Activated T-helper 1 cell treated with anti-CD3 and anti-CD28 coated beads, Interleukin-12 subunit alpha, Interleukin-12 subunit beta, Interleukin-2, Interleukin-4 antibody, amounts not matched to agents 30 ng/mL and 10 ng/mL and 1 ng/mL, durations not matched to agents 14 hours and 24 hours and 36 hours (primary cell): ENCODE measurements at regions not wholly inside any gene's neighbourhood (a gene's known extent, or its start where the extent isn't known, plus 50 kb on each side); places are given as distances from the start of the nearest gene placed in this dataset.
"Not testable (repeated sequence)": the region's sequence is repeated elsewhere in the genome, so short reads cannot be mapped to it uniquely, and the experiment has no call there.

Experiments used
- DNase-seq: peaks from one replicate; pipeline ENCODE4 v3.0.0; 2021; ENCODE audit warnings: low spot score
- H3K27ac Mint-ChIP-seq: one replicate; pipeline ENCODE4 v1.8.0; 2021; ENCODE audit warnings: mild to moderate bottlenecking, mixed read lengths
- H3K27me3 Mint-ChIP-seq: one replicate; pipeline ENCODE4 v1.8.0; 2022; ENCODE audit warnings: mild to moderate bottlenecking, moderate library complexity, mixed read lengths; ENCODE audit not compliant: insufficient read depth
- H3K36me3 Mint-ChIP-seq: one replicate; pipeline ENCODE4 v1.8.0; 2021; ENCODE audit warnings: low read depth, mixed read lengths
- H3K4me1 Mint-ChIP-seq: one replicate; pipeline ENCODE4 v1.8.0; 2021; ENCODE audit warnings: low read depth, mixed read lengths
- H3K4me3 Mint-ChIP-seq: one replicate; pipeline ENCODE4 v1.8.0; 2021; ENCODE audit warnings: mild to moderate bottlenecking, moderate library complexity, mixed read lengths
- H3K9me3 Mint-ChIP-seq: one replicate; pipeline ENCODE4 v1.8.0; 2021; ENCODE audit warnings: mixed read lengths
- intact Hi-C: fragments of 100-400 bp; cut with micrococcal nuclease; formaldehyde crosslinking; loops from one replicate; pipeline ENCODE4 v1.15.1; 2024

DNA sequence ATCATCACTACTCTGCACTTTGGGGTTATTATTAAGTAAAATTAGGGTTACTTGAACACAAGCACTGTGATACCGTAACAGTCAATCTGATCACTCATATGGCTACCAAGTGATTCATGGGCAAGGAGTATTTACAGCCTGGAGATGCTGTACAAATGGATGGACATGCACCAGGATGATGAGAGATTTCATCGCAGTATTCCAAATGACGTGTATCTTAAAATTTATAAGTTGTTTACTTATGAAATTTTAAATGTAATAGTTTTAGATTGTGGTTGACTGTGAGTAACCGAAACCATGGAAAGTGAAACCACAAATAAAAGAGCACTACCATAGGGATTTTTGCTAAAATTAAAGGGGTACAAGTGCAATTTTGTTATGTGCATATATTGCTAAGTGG lies 462.2 kb upstream of the PTGER4 start:
- intact Hi-C loops: no loop called here
- DNase-seq: no peak
- peaks cover 26% of the 10 kb centered on the region for H3K9me3 Mint-ChIP-seq
- H3K4me3 Mint-ChIP-seq: no peak overlapping the region
- peaks cover 54% of the 10 kb centered on the region for H3K4me1 Mint-ChIP-seq
- no peaks in the 10 kb centered on the region for H3K27me3 Mint-ChIP-seq
- H3K36me3 Mint-ChIP-seq: peaks cover 17% of the 10 kb centered on the region
- H3K27ac Mint-ChIP-seq: no peak overlapping the region

DNA sequence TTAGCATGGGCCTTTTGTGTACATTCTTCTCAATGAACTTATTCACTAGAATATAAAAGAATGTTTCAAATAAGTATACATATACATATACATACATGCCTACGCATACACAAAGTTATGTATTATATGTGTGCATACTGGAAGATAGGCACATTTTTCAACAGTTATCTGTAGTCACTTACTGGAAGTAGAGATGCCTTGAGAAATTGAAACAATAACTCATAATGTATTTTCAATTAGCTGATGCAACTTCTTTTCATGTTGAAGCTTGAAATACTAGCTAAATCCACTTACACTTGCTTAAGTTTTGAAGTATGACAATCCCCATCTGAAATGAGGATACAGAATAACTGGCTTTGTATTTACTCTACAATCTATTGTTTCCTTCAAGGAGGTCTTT lies 469.0 kb upstream of the PTGER4 start:
- intact Hi-C loops: no loop called here
- no peak for DNase-seq
- H3K27me3 Mint-ChIP-seq: no peaks in the 10 kb centered on the region
- peaks cover 30% of the 10 kb centered on the region for H3K9me3 Mint-ChIP-seq
- peaks cover 19% of the 10 kb centered on the region for H3K4me1 Mint-ChIP-seq
- no peak overlapping the region for H3K27ac Mint-ChIP-seq
- H3K4me3 Mint-ChIP-seq: no peak overlapping the region
- H3K36me3 Mint-ChIP-seq: peaks cover 3% of the 10 kb centered on the region

DNA sequence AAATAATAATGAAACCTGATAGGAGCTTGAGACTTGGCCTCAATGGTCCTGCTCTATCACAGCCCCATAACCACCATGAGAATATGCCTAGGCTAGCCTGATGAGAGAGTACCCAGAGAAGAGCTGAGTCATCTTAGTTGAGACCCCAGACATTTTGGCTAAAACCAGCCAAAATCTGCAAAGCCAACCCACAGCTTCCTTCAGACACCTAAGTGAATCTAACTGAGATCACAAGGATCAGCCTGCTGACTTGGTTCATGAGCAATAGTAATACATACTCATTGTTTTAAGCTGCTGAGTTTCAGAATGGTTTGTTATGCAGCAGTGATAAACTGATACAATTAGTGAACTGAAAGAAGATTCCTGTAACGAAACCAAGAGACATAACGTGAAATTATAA lies 473.7 kb upstream of the PTGER4 start:
- Mint-ChIP-seq H3K4me1 (peaks cover 12% of the 10 kb centered on the region), H3K9me3 (peaks cover 29% of the 10 kb centered on the region), H3K27me3 (no peaks in the 10 kb centered on the region), H3K4me3 (no peak overlapping the region), H3K27ac (no peak overlapping the region), H3K36me3 (peaks cover 3% of the 10 kb centered on the region)
- no peak for DNase-seq
- intact Hi-C loops: no loop called here

DNA sequence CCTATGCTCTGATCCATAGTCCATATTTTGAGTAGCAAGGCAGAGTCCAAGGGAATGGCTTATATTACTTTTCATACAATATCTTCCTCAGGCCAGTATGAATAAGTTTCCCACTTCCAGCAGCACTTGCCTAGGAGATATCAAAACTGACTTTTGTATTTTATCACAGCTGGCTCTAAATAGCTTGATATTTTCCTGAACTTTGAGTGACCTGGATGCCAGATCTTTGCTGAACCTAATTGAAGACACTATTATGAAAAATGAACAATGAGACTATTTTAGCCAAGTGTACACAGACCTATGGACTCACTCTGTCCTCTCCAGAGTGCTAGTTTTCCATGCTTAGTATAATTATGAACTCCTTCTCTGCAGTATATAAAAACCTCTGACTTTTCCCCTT lies 475.6 kb upstream of the PTGER4 start:
- Mint-ChIP-seq H3K36me3 (peaks cover 1% of the 10 kb centered on the region), H3K9me3 (peaks cover 34% of the 10 kb centered on the region), H3K27ac (no peak overlapping the region), H3K4me1 (peaks cover 8% of the 10 kb centered on the region), H3K4me3 (no peak overlapping the region), H3K27me3 (no peaks in the 10 kb centered on the region)
- intact Hi-C loops: no loop called here
- DNase-seq: no peak

DNA sequence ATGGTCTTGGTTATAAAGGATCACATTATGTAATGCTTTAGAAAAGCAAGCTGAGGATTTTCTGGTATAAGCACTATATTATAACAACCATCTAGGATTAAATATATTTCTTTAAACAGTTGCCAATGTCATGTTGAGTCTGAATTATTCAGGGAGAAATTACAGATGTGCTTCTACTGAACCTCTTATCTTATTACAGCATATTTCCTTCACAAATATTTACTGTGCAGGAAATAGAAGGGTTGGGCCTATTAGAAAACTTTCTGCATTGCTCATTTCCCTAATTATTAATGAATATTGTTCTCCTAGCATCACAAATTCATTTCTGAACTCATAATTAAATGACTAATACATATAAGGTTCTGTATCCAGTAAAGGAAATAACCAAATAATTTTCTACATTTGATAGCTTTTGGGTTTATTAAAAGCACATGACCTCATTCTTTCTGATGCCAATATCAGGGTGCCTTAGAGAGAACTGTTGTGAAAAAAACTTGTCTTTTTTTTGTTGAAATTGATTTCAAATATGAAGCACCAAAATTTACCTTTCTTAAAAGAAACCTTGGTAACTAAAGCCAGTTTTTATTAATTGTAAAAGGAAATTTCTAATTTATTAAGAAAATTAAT lies 476.8 kb upstream of the PTGER4 start:
- no peaks in the 10 kb centered on the region for H3K36me3 Mint-ChIP-seq
- no peak for DNase-seq
- no peak overlapping the region for H3K4me3 Mint-ChIP-seq
- no peak overlapping the region for H3K27ac Mint-ChIP-seq
- no peaks in the 10 kb centered on the region for H3K27me3 Mint-ChIP-seq
- intact Hi-C loops: no loop called here
- peaks cover 16% of the 10 kb centered on the region for H3K4me1 Mint-ChIP-seq
- peaks cover 25% of the 10 kb centered on the region for H3K9me3 Mint-ChIP-seq

DNA sequence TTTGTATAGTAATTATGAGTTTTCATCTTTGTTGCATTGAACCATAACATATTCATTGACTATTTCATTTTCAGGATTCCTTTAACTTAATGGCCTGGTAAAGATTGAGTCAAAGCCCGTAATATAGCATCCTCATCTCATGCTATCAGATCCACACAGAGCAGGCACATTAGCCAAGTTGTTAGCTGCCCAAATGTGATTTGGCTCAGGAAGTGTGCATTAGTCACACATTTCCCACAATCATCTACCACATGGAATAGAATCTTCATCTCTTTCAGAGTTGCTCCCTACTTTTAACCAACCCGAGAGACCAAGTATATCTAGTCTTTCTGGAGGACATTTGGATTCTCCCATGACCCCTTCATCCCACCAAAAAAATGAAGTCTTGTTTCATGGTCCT lies 481.0 kb upstream of the PTGER4 start:
- H3K9me3 Mint-ChIP-seq: peaks cover 14% of the 10 kb centered on the region
- no peaks in the 10 kb centered on the region for H3K27me3 Mint-ChIP-seq
- intact Hi-C loops: no loop called here
- no peak for DNase-seq
- no peak overlapping the region for H3K27ac Mint-ChIP-seq
- H3K36me3 Mint-ChIP-seq: peaks cover 2% of the 10 kb centered on the region
- H3K4me1 Mint-ChIP-seq: peaks cover 11% of the 10 kb centered on the region
- H3K4me3 Mint-ChIP-seq: no peak overlapping the region

DNA sequence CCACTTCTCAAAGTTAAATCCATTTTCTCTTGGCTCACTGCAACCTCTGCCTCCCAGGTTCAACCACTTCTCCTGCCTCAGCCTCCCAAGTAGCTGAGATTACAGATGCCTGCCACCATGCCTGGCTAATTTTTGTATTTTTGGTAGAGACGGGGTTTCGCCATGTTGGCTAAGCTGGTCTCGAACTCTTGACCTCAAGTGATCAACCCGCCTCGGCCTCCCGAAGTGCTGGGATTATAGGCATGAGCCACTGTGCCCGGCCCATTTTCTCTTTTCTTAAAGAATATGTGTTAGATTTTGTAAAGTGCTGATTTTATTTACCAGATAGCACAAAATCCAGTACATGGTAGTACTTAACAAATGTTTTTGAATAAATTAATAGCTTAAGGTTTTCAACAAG lies 484.1 kb upstream of the PTGER4 start:
- intact Hi-C loops, H3K36me3 Mint-ChIP-seq, H3K27ac Mint-ChIP-seq, H3K27me3 Mint-ChIP-seq, H3K4me3 Mint-ChIP-seq, DNase-seq: not testable (repeated sequence)
- Mint-ChIP-seq H3K9me3 (peaks cover 11% of the 10 kb centered on the region), H3K4me1 (peaks cover 11% of the 10 kb centered on the region)

DNA sequence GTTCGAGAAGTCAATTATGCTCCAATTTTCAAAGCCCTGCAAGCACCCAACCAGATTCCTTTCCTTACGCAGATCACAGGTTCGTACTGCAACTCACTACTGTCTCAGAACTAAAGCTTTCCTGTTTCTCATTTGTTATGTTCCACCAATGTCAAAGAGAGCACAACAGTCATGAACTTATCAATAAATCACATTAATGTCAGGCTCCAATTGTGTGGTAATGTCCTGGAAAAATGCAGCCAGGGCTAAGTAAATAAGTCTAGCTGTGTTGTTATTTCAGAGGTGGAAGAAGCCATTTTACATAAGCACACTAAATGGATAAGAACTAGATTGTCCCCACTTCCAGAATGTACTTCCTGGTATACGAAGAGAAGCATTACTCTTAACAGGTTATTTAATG lies 488.6 kb upstream of the PTGER4 start:
- H3K27me3 Mint-ChIP-seq: no peaks in the 10 kb centered on the region
- intact Hi-C loops: no loop called here
- no peak overlapping the region for H3K27ac Mint-ChIP-seq
- no peak overlapping the region for H3K4me3 Mint-ChIP-seq
- no peak for DNase-seq
- H3K9me3 Mint-ChIP-seq: peaks cover 6% of the 10 kb centered on the region
- H3K36me3 Mint-ChIP-seq: peaks cover 2% of the 10 kb centered on the region
- H3K4me1 Mint-ChIP-seq: no peaks in the 10 kb centered on the region

DNA sequence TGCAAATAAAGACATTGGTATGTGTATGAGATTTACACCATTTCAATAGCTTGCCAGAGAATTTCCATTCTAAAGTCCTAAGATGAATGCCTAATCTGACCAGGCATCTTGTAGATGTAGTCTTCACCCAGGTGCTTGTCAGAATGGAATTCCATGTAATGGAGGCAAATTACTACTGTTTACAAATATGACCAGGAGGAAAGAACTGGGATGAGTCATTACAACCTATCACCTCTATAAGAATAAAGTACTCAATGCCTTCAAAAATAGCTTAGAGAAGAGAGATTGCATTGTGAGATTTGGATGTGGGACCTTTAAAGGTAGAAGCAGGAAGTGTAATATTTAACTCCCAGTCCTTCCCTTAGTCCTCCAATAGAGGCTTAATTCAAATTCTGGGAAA lies 507.0 kb upstream of the PTGER4 start:
- DNase-seq: no peak
- H3K27ac Mint-ChIP-seq: no peak overlapping the region
- peaks cover under 1% of the 10 kb centered on the region for H3K4me1 Mint-ChIP-seq
- no peak overlapping the region for H3K4me3 Mint-ChIP-seq
- H3K9me3 Mint-ChIP-seq: peaks cover 48% of the 10 kb centered on the region
- peaks cover 11% of the 10 kb centered on the region for H3K36me3 Mint-ChIP-seq
- H3K27me3 Mint-ChIP-seq: no peaks in the 10 kb centered on the region
- intact Hi-C loops: loop anchor here (5.0 kb wide), 1 partner anchor 320 kb away; no protein-coding TSS in a partner anchor

DNA sequence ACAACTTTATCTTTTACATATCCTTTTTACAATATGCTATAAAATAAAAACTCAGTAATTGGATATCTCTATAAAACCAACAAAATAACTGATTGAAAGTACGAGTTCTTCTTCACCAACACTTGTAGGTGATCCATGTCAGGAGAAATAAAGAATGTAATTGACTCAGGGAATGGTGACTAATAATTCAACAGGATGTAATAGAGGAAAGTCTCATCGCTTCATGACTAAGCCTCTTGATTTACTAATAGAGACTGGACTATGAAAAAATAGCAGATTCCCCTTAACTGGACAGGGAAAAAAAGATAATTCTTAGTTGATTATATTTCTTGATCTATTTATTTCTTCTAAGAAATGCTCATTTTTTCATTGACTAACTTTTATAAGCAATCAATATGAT lies 507.7 kb upstream of the PTGER4 start:
- H3K9me3 Mint-ChIP-seq: peaks cover 45% of the 10 kb centered on the region

DNA sequence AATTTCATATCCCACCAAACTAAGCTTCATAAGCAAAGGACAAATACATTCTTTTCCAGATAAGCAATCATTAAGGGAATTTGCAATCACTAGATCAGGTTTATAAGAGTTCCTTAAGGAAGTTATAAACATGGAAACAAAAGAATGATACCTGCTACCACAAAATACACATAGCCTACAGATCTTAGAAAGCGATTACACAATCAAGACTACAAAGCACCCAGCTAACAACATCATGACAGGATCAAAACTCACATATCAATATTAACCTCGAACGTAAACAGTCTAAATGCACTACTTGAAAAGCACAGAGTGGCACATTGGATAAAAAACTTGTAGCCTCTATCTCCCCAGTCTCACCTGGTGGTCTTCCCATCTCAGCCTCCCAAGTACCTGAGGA lies 512.4 kb upstream of the PTGER4 start:
- H3K27me3 Mint-ChIP-seq: no peaks in the 10 kb centered on the region
- intact Hi-C loops: loop anchor here (2.0 to 5.0 kb wide), 2 partner anchors 218 to 240 kb away; no protein-coding TSS in a partner anchor
- peaks cover 17% of the 10 kb centered on the region for H3K4me1 Mint-ChIP-seq
- no peak overlapping the region for H3K27ac Mint-ChIP-seq
- H3K36me3 Mint-ChIP-seq: peaks cover 7% of the 10 kb centered on the region
- H3K9me3 Mint-ChIP-seq: peaks cover 22% of the 10 kb centered on the region
- no peak for DNase-seq
- no peak overlapping the region for H3K4me3 Mint-ChIP-seq

More for the DNA sequence above, 507.7 kb upstream of the PTGER4 start:
- peaks cover 8% of the 10 kb centered on the region for H3K4me1 Mint-ChIP-seq
- no peaks in the 10 kb centered on the region for H3K27me3 Mint-ChIP-seq
- no peak overlapping the region for H3K27ac Mint-ChIP-seq
- H3K36me3 Mint-ChIP-seq: peaks cover 11% of the 10 kb centered on the region
- no peak for DNase-seq
- intact Hi-C loops: loop anchor here (1.0 to 5.0 kb wide), 3 partner anchors 53 to 320 kb away; no protein-coding TSS in a partner anchor
- H3K4me3 Mint-ChIP-seq: no peak overlapping the region

DNA sequence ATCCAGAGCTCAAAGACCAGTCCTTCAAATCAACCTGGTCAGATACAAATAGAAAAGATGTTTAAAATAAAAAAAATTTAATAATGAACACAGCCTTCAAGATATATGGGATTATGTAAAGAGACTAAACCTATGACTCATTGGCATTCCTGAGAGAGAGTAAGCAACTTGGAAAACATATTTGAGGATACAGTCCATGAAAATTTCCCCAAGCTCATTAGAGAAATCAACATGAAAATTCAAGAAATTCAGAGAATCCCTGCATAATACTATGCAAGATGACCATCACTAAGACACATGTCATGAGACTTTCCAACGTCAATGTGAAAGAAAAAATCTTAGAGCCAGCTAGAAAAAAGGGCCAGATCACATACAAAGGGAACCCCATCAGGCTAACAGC lies 512.9 kb upstream of the PTGER4 start:
- intact Hi-C loops: loop anchor here (1.0 to 5.0 kb wide), 4 partner anchors 218 to 569 kb away; no protein-coding TSS in a partner anchor
- H3K4me1 Mint-ChIP-seq: peaks cover 17% of the 10 kb centered on the region
- H3K4me3 Mint-ChIP-seq: no peak overlapping the region
- H3K27ac Mint-ChIP-seq: no peak overlapping the region
- peaks cover 22% of the 10 kb centered on the region for H3K9me3 Mint-ChIP-seq
- peaks cover 7% of the 10 kb centered on the region for H3K36me3 Mint-ChIP-seq
- no peaks in the 10 kb centered on the region for H3K27me3 Mint-ChIP-seq
- no peak for DNase-seq

DNA sequence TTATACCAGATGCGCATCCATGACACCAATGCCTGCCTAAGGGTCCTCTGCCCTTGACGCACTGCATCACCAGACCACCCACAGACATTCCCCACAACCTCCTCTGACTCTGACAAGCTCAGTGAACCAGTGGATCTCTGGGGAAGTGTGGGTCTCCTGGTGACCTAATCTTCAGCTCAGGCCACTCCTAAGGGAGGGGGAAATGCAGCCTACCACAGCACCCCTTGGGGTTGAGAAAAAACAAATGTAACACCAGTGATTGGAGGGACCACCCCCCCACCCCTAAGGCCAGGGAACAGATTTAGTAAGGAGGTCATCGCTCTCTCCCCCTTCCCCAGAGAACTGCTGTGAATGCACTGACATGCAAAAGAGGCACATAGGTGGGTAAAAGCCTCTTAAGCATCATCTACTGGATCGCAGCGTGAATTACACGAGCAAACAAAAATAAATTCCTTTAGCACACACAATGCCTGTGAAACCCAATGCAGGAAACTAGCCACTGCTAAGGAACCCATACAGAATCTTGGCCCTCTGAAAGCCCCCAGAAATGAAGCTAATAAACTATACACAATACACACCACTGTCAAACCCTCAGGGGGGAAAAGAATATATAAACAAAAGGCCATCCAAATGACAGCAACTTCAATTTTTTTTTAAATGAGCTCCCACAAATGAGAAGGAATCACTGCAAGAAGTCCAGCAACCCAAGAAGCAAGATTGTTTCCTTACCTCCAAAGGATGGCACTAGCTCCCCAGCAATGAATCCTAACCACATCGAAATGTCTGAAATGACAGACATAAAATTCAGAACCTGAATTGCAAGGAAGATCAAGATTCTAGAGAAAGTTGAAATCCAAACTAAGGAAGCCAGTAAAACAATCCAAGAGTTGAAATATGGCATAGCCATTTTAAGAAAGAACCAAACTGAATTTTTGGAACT lies 513.7 kb upstream of the PTGER4 start:
- DNase-seq: no peak
- H3K27me3 Mint-ChIP-seq: no peaks in the 10 kb centered on the region
- peaks cover 18% of the 10 kb centered on the region for H3K9me3 Mint-ChIP-seq
- intact Hi-C loops: loop anchor here (1.0 to 5.0 kb wide), 4 partner anchors 219 to 570 kb away; no protein-coding TSS in a partner anchor
- no peak overlapping the region for H3K27ac Mint-ChIP-seq
- no peak overlapping the region for H3K4me3 Mint-ChIP-seq
- peaks cover 5% of the 10 kb centered on the region for H3K36me3 Mint-ChIP-seq
- peaks cover 17% of the 10 kb centered on the region for H3K4me1 Mint-ChIP-seq
